ENCODE measurements at regions not wholly inside any gene's neighbourhood (a gene's known extent, or its start where the extent isn't known, plus 50 kb on each side); places are given as distances from the start of the nearest gene placed in this dataset.

DNA sequence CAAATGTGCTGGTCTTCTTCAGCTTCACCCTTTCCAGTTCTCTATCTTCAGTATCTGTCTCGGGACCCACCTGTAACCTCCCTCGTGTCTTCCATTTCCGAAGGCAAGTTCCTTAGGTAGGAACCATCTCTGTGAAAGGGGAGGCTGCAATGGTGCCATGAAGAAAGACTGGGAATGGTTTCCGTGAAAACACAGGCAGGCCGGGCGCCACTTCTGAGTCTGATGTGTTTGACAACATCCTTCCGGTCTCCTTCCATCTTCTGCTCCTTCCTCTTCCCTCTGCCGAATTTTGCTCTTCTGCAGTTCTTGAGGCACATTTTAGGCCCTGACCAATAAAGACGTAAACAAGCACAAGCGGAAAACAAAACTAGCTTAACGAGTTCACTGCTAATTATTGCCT lies 328.0 kb downstream of the THBS2 start:
- no peak overlapping the region for H3K4me3 ChIP-seq (ENCODE audit: low read length)
- DNase-seq (ENCODE audit: low read depth), result no peak
- TF ChIP-seq, protein P1, sequence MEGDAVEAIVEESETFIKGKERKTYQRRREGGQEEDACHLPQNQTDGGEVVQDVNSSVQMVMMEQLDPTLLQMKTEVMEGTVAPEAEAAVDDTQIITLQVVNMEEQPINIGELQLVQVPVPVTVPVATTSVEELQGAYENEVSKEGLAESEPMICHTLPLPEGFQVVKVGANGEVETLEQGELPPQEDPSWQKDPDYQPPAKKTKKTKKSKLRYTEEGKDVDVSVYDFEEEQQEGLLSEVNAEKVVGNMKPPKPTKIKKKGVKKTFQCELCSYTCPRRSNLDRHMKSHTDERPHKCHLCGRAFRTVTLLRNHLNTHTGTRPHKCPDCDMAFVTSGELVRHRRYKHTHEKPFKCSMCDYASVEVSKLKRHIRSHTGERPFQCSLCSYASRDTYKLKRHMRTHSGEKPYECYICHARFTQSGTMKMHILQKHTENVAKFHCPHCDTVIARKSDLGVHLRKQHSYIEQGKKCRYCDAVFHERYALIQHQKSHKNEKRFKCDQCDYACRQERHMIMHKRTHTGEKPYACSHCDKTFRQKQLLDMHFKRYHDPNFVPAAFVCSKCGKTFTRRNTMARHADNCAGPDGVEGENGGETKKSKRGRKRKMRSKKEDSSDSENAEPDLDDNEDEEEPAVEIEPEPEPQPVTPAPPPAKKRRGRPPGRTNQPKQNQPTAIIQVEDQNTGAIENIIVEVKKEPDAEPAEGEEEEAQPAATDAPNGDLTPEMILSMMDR (conservative IDR thresholded peaks at IDR 0.05; ENCODE audit: low read depth, low read length), result no peak

DNA sequence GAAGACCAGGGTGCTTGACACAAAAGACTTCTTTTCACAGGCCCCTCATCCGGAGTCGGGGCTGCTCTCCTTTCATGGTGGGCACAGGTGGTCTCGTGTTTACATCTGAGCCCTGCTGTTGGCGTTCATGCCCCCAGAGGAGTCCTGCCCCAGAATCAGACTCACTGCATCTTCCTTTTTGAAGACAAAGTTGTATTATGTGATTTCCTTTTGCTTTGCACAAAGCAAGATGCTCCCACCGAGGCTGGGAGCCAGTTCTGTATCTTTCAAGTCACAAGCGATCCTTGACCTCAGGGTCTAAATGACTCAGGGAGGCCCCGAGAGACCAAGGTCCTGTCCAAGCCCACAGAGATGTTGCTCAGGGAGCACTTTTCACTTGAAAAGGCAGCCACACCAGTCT lies 330.5 kb downstream of the THBS2 start:
- no peak for DNase-seq (ENCODE audit: low read depth)
- TF ChIP-seq, protein P1 (conservative IDR thresholded peaks at IDR 0.05; ENCODE audit: low read depth, low read length), result no peak
- H3K4me3 ChIP-seq (ENCODE audit: low read length), result no peak overlapping the region

DNA sequence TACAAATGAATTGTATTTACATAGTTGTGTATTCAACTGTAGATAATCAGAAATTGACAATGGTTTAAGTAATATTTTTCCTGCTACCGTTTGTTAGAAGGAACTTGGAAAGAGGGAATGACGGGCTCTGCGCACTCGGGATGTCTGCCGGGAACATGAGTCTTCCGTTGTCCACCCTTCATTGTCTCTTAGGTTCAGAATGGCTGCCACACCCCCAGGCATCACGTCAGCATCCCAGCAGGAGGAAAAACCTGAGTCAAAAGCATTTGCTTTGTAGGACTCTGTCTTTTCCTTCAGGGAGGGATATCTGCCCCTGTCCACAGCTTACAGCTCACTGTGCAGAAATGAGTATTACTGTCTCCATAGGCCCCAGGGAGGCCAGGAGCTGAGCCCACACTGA lies 331.2 kb downstream of the THBS2 start:
- DNase-seq (ENCODE audit: low read depth), result no peak
- TF ChIP-seq, protein P1 (conservative IDR thresholded peaks at IDR 0.05; ENCODE audit: low read depth, low read length), result no peak
- H3K4me3 ChIP-seq (ENCODE audit: low read length), result no peak overlapping the region

DNA sequence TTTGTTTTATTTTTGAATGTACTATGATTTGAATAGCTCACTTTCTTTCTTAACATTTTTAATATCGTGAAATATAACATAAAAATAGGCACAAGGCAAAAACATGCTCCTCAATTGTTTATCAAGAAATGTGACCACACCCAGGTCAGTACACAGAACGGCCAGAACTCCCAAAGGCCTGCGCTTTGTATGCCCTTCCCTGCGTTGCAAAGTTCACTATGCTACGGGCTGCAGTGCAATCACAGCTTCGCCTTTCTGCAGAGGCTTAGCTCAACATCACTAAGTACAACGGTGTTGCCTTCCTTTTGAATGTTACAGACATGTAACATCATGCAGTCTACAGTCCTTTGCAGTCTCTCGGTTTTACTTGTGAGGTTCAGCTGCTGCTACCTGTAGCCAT lies 333.4 kb downstream of the THBS2 start:
- no peak for DNase-seq (ENCODE audit: low read depth)
- no peak overlapping the region for H3K4me3 ChIP-seq (ENCODE audit: low read length)
- TF ChIP-seq, protein P1 (conservative IDR thresholded peaks at IDR 0.05; ENCODE audit: low read depth, low read length), result no peak

DNA sequence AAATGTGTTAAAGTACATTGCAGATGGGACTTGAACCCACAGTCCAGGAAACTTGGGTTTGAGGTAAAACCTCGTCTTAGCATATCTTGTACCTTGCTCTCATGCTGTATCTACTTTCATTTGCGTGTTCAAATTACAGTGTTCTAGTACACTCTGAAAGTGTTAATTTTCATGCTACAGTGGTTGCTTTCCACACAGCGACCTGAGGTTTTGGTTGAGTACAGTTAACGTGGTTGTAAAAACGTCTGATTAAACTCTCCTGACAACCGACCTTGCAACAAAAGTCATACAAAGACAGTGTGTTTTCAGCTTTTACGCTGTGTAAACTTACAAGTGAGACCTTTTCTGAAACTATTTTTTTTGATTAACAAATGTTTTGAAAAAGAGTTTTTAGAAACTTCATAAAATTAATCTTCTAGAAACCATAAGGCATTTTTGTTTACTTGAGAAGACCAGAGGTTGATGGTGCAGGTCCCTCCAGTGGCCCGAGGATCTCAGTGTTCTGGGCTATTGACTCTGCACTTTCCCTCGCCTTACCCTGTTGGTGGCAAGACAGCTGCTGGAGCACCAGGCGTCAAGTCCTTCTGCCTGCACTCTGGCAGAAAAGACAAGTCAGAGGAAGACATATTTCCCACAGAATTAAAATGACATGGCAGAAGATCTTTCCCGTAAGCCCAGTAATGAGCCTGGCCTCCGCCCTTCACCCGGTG lies 334.0 kb downstream of the THBS2 start:
- no peak for DNase-seq (ENCODE audit: low read depth)
- TF ChIP-seq, protein P1 (conservative IDR thresholded peaks at IDR 0.05; ENCODE audit: low read depth, low read length), result no peak
- H3K4me3 ChIP-seq (ENCODE audit: low read length), result no peak overlapping the region

DNA sequence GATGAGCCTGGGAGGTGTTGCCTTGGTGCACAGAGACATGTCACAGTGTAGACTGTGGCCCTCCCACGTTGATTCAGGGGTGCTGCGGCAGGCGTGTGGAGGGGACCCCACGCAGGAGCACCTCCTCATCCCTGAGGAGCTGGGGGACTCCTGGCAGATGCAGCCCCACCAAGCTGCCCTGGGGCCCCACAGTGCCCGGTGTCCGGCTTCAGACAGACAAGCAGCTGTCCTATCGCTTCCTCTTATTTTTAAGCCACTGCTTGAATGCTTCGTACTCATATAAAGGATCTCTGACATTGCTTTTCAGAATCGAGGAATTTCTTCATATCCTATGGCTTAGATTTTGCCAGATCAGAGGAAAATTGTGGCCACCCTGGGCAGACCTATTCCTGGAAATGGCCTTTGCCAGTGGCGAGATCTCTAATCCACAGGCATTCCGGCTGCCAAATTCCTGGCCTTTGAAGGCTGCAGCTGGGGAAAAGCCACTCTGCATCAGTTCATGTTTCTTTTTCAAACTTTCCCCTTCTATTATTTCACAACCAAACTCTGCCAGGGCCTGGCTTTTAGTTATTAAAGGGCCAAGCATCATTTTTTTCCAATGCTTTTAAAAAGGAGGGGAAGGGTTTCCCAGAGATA lies 337.0 kb downstream of the THBS2 start:
- DNase-seq (ENCODE audit: low read depth), result no peak
- no peak overlapping the region for H3K4me3 ChIP-seq (ENCODE audit: low read length)
- TF ChIP-seq, protein P1 (conservative IDR thresholded peaks at IDR 0.05; ENCODE audit: low read depth, low read length), result no peak

DNA sequence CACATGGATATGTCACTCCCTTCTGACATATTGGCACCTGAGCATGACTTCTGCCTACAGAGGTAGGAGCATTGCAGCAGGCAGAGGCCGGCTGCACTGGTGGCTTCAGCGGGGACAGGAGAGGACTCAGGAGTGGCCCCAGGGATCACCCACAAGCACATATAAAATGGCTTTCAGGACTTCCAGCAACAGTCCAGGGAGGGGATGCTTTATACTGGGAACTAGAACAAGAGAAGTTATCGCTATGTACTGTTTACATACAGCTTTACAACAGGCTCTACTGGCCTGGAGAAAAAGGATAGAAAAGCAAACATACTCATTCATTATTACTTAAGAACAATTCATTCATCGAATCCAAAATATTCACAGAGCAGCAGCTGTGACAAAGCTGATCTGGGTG lies 337.8 kb downstream of the THBS2 start:
- no peak for DNase-seq (ENCODE audit: low read depth)
- H3K4me3 ChIP-seq (ENCODE audit: low read length), result no peak overlapping the region
- TF ChIP-seq, protein P1 (conservative IDR thresholded peaks at IDR 0.05; ENCODE audit: low read depth, low read length), result no peak

All from retinal pigment epithelial cell (primary cell).